CD4-positive, alpha-beta T cell (primary cell): ENCODE measurements at regions not wholly inside any gene's neighbourhood (a gene's known extent, or its start where the extent isn't known, plus 50 kb on each side); places are given as distances from the start of the nearest gene placed in this dataset.

Experiments used
- ATAC-seq: fragments of 200-7000 bp; cut with Tn5 transposase; one replicate; pipeline ENCODE4 v1.10.0; 2022; ENCODE audit warnings: mild to moderate bottlenecking; ENCODE audit not compliant: poor library complexity
- CTCF ChIA-PET: fragments of 350-600 bp; sonication (Branson Sonifier 250); formaldehyde crosslinking; loops from one replicate; lab custom pipeline; 2021; ENCODE audit warnings: antibody characterized with exemption, inconsistent platforms; lab: Charles Lee
- POLR2A ChIA-PET: fragments of 350-600 bp; sonication (Branson Sonifier 250); formaldehyde crosslinking; loops from one replicate; lab custom pipeline; 2021; ENCODE audit warnings: antibody characterized with exemption, inconsistent platforms; lab: Charles Lee
- DNase-seq, 14 experiments: peaks; one replicate each; pipeline ENCODE4 v3.0.0-alpha.2; 2013 to 2020; ENCODE audit warnings: mixed read lengths in 2 of 14
- H3K27ac ChIP-seq, 2 donors: one replicate each; pipeline versions ENCODE4 v1.5.1 to v1.7.0; 2013; ENCODE audit warnings: low read length in 2 of 2, low read depth in 1 of 2, mild to moderate bottlenecking in 1 of 2
- H3K27me3 ChIP-seq, 2 experiments: 1 replicate in 1 of 2; 2 replicates in 1 of 2; pipeline versions ENCODE4 v1.6.1 to v1.7.0; 2013; ENCODE audit warnings: low read length in 2 of 2, control low read depth in 1 of 2, mild to moderate bottlenecking in 1 of 2, moderate library complexity in 1 of 2; ENCODE audit not compliant: insufficient read depth in 2 of 2, control insufficient read depth in 1 of 2
- H3K36me3 ChIP-seq: one replicate; pipeline ENCODE4 v1.6.1; 2013; ENCODE audit warnings: low read length, control low read depth; ENCODE audit not compliant: insufficient read depth
- H3K4me1 ChIP-seq: one replicate; pipeline ENCODE4 v1.6.1; 2013; ENCODE audit warnings: low read length, control low read depth; ENCODE audit not compliant: insufficient read depth
- H3K4me3 ChIP-seq: one replicate; pipeline ENCODE4 v1.5.1; 2013; ENCODE audit warnings: mild to moderate bottlenecking, low read length, moderate library complexity
- H3K9me3 ChIP-seq, 2 experiments: 1 replicate in 1 of 2; 2 replicates in 1 of 2; pipeline versions ENCODE4 v1.6.1 to v1.7.0; 2013; ENCODE audit warnings: low read length in 2 of 2, mild to moderate bottlenecking in 2 of 2, control low read depth in 1 of 2, moderate library complexity in 1 of 2; ENCODE audit not compliant: control insufficient read depth in 1 of 2, insufficient read depth in 1 of 2
- H3K27ac Mint-ChIP-seq: one replicate; pipeline ENCODE4 v1.8.0; 2020; ENCODE audit warnings: mixed read lengths
- H3K27me3 Mint-ChIP-seq: one replicate; pipeline ENCODE4 v1.8.0; 2021; ENCODE audit warnings: mixed read lengths
- H3K36me3 Mint-ChIP-seq: one replicate; pipeline ENCODE4 v1.8.0; 2021; ENCODE audit warnings: low read depth, mixed read lengths
- H3K4me1 Mint-ChIP-seq: one replicate; pipeline ENCODE4 v1.8.0; 2021; ENCODE audit warnings: low read depth, mixed read lengths
- H3K4me3 Mint-ChIP-seq: one replicate; pipeline ENCODE4 v1.8.0; 2020; ENCODE audit warnings: mild to moderate bottlenecking, mixed read lengths
- H3K9me3 Mint-ChIP-seq: one replicate; pipeline ENCODE4 v1.8.0; 2020; ENCODE audit warnings: mixed read lengths
- intact Hi-C, 2 experiments: fragments of 100-400 bp; cut with DNase I in 1 of 2; cut with micrococcal nuclease in 1 of 2; formaldehyde crosslinking; loops; one replicate each; pipeline versions ENCODE4 v1.15.1 to v1.9.0; 2023 to 2025; cut with DNase I, micrococcal nuclease
- TF ChIP-seq, protein P1 (sequence below): fragments of 200-600 bp; IDR thresholded peaks from one replicate; pipeline ENCODE4 v1.8.0; 2022; ENCODE audit warnings: antibody characterized with exemption, mild to moderate bottlenecking

DNA sequence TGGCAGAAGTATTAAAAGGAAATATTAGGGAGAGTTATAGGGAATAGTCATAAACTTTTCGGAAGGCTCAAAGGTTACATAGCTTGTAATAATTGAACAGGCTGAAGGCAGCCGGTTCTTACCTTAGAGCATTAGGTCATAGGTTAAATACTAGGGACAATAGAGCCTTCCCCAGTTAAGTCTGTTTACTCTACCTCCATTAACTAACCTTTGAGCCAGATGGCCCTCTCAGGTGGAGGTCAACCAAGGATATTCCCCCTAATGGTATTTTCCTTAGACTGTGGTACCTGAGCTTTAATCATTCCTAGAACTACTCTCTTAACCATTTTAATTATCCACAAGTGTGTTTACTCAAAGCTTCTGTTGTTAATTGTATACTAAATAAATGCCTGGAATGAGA is 920.9 kb upstream of the PABPC4L start:
- no peak overlapping the region for H3K4me3 Mint-ChIP-seq
- peaks cover 0 to 11% of the 10 kb centered on the region in 2 experiments for H3K9me3 ChIP-seq
- H3K27ac ChIP-seq: no peak overlapping the region
- H3K36me3 Mint-ChIP-seq: no peaks in the 10 kb centered on the region
- ChIA-PET CTCF (no interaction called here), POLR2A (no interaction called here)
- H3K4me1 ChIP-seq: no peaks in the 10 kb centered on the region
- H3K4me3 ChIP-seq: no peak overlapping the region
- DNase-seq (no peak), ATAC-seq (no peak)
- H3K4me1 Mint-ChIP-seq: no peaks in the 10 kb centered on the region
- intact Hi-C loops: no loop called here
- TF ChIP-seq, protein P1, sequence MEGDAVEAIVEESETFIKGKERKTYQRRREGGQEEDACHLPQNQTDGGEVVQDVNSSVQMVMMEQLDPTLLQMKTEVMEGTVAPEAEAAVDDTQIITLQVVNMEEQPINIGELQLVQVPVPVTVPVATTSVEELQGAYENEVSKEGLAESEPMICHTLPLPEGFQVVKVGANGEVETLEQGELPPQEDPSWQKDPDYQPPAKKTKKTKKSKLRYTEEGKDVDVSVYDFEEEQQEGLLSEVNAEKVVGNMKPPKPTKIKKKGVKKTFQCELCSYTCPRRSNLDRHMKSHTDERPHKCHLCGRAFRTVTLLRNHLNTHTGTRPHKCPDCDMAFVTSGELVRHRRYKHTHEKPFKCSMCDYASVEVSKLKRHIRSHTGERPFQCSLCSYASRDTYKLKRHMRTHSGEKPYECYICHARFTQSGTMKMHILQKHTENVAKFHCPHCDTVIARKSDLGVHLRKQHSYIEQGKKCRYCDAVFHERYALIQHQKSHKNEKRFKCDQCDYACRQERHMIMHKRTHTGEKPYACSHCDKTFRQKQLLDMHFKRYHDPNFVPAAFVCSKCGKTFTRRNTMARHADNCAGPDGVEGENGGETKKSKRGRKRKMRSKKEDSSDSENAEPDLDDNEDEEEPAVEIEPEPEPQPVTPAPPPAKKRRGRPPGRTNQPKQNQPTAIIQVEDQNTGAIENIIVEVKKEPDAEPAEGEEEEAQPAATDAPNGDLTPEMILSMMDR: no peak
- H3K27me3 Mint-ChIP-seq: no peaks in the 10 kb centered on the region
- no peaks in the 10 kb centered on the region for H3K27me3 ChIP-seq
- H3K9me3 Mint-ChIP-seq: peaks cover 5% of the 10 kb centered on the region
- H3K27ac Mint-ChIP-seq: no peak overlapping the region
- no peaks in the 10 kb centered on the region for H3K36me3 ChIP-seq

DNA sequence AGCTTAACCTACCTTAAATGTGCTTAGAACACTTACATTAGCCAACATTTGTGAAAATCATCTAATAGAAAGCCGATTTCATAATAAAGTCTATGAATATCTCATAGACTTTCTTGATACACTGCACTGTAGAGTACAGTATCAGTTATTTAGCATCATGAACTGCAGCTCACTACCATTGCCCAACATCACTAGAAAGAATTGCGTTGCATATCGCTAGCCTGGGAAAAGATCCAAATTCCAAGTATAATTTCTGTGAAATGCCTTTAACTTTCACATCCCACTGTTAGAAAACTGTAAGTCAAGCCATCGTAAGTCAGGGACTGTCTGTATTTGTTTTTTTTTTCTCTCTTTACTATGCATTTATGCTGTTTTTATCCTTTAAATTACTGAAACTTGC is 918.6 kb upstream of the PABPC4L start:
- no peaks in the 10 kb centered on the region for H3K36me3 Mint-ChIP-seq
- H3K9me3 Mint-ChIP-seq: peaks cover 5% of the 10 kb centered on the region
- H3K4me3 ChIP-seq: no peak overlapping the region
- TF ChIP-seq, protein P1: no peak
- H3K4me1 ChIP-seq: no peaks in the 10 kb centered on the region
- CTCF ChIA-PET: no interaction called here
- no peaks in the 10 kb centered on the region for H3K27me3 Mint-ChIP-seq
- no peak overlapping the region for H3K27ac ChIP-seq
- ATAC-seq (no peak), DNase-seq (no peak)
- H3K4me3 Mint-ChIP-seq: no peak overlapping the region
- intact Hi-C loops: no loop called here
- POLR2A ChIA-PET: no interaction called here
- H3K36me3 ChIP-seq: no peaks in the 10 kb centered on the region
- no peaks in the 10 kb centered on the region for H3K4me1 Mint-ChIP-seq
- peaks cover 0 to 9% of the 10 kb centered on the region in 2 experiments for H3K9me3 ChIP-seq
- no peak overlapping the region for H3K27ac Mint-ChIP-seq
- H3K27me3 ChIP-seq: no peaks in the 10 kb centered on the region

DNA sequence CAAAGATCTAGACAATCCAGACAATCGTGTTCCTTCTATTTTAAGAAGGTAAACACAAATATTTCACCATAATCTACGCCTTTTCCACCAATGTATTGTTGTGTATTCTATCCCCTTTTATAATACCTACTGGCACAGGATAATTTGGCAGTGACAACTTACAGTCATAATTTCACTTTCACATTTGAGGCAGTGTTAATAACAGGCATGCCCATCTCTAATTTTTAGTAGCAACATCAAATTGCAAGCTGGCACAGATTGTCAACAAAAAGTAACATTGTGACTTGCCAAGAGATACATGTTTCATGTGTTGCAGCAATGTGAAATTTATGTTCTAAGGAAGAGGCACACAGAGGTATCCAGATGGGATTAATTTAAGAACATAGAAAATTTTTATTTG is 912.5 kb upstream of the PABPC4L start:
- Histone ChIP-seq H3K4me3 (no peak overlapping the region), H3K4me1 (no peaks in the 10 kb centered on the region), H3K36me3 (no peaks in the 10 kb centered on the region), H3K9me3 (peaks cover 0 to 7% of the 10 kb centered on the region in 2 experiments), H3K27me3 (no peaks in the 10 kb centered on the region), H3K27ac (no peak overlapping the region)
- H3K4me3 Mint-ChIP-seq: no peak overlapping the region
- POLR2A ChIA-PET: no interaction called here
- no peaks in the 10 kb centered on the region for H3K27me3 Mint-ChIP-seq
- no peaks in the 10 kb centered on the region for H3K36me3 Mint-ChIP-seq
- H3K4me1 Mint-ChIP-seq: no peaks in the 10 kb centered on the region
- CTCF ChIA-PET: no interaction called here
- TF ChIP-seq, protein P1: no peak
- intact Hi-C loops: no loop called here
- ATAC-seq (no peak), DNase-seq (no peak)
- no peak overlapping the region for H3K27ac Mint-ChIP-seq
- peaks cover 1% of the 10 kb centered on the region for H3K9me3 Mint-ChIP-seq
